Tibial nerve (tissue), 4 donors: ENCODE measurements at regions not wholly inside any gene's neighbourhood (a gene's known extent, or its start where the extent isn't known, plus 50 kb on each side); places are given as distances from the start of the nearest gene placed in this dataset.

Experiments
- CTCF ChIP-seq, 5 experiments: fragments of 200-600 bp in 3 of 5; fragments of 450-650 bp in 2 of 5; sonication (generic) in 3 of 5; IDR thresholded peaks; one replicate each; pipeline ENCODE4 v1.5.1; 2016 to 2019; ENCODE audit warnings: antibody characterized with exemption in 5 of 5, mild to moderate bottlenecking in 3 of 5, moderate library complexity in 2 of 5
- EP300 ChIP-seq, 2 donors: sonication (generic); formaldehyde crosslinking; IDR thresholded peaks; one replicate each; pipeline ENCODE4 v1.6.1; 2017; ENCODE audit warnings: antibody characterized with exemption in 2 of 2, mild to moderate bottlenecking in 1 of 2
- POLR2A ChIP-seq, 2 donors: fragments of 450-650 bp; IDR thresholded peaks; one replicate each; pipeline ENCODE4 v1.6.1; 2017; ENCODE audit warnings: antibody characterized with exemption in 2 of 2, mild to moderate bottlenecking in 2 of 2, moderate library complexity in 2 of 2

DNA sequence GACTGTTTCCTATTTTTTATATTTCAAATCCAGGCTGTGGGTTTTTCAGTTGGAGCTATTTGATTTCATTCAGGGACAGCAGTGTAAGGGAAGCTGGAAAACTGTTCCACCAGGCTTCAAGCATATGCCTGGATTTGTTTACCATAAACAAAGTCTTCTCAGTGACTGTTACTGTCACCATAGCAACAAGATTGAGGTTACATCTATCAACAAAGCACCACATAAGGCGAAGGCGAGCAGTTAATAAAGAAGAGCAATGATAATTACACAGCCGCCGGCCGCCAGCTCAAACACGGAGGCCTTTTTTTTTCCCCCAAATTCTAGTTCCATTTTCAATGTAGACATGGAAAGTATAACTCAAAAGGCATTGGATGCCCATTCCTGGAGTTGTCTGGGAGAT lies 553.7 kb upstream of the SYT4 start:
- no peak for TF ChIP-seq CTCF (IDR thresholded peaks at IDR 0.05)
- no peak for TF ChIP-seq POLR2A (IDR thresholded peaks at IDR 0.05)
- TF ChIP-seq EP300 (IDR thresholded peaks at IDR 0.05): no peak
